8988T (cell line): ENCODE measurements at regions not wholly inside any gene's neighbourhood (a gene's known extent, or its start where the extent isn't known, plus 50 kb on each side); places are given as distances from the start of the nearest gene placed in this dataset.

ENCODE experiments used
- DNase-seq: peaks from one replicate; pipeline ENCODE4 v3.0.0; 2011

GRCh38 chr10:71025535-71025934, 137.2 kb upstream of the PCBD1 start:
- no peak for DNase-seq

GRCh38 chr10:71028066-71028465, 139.7 kb upstream of the PCBD1 start:
- peak; percentile 1 for DNase-seq

DNA sequence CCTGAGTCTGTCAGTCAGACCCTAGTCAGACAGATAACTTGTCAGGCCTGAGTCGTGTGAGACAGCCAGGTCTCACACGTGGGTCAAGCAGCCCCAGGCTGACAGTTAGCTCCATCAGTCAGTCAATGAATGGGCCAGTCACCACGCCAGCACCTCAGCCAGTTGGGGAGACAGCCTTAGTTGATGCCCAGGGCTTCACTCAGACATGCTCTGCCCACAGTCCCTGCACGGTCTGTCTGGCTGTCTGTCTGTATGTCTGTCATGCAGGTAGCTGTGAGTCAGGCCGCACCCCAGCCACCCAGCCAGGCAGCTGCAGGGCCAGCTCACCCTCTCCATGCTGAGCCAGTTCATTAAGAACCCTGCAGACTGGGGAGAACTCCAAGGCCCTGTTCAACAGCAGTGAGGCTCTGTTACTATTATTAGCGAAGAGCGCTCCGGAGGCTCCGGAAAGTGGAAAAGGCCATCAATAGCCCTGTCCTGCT, 141.1 kb upstream of the PCBD1 start:
- no peak for DNase-seq

DNA sequence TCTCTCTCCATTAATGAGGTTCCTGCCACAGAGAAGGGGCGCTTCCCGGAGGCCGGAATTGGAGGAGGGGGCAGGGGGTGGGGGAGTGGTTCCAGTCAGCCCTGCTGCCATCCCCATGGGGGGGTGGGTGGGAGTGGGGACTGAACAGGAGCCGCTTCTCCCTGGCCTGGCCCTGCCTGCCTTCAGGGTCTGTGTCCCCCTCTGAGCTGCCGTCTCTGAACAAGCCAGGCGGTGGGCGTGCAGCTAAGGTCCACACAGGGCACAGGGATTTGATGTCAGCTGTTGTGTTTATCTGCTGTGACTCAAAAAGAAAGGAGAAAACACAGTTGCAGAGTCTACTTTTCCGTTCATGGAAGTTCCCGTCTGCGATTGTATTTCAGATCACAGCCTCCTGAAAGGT, 141.5 kb upstream of the PCBD1 start:
- no peak for DNase-seq

- DNase-seq, result no peak
Observed at GRCh38 chr10:71031026-71031425, 142.7 kb upstream of the PCBD1 start.

DNA sequence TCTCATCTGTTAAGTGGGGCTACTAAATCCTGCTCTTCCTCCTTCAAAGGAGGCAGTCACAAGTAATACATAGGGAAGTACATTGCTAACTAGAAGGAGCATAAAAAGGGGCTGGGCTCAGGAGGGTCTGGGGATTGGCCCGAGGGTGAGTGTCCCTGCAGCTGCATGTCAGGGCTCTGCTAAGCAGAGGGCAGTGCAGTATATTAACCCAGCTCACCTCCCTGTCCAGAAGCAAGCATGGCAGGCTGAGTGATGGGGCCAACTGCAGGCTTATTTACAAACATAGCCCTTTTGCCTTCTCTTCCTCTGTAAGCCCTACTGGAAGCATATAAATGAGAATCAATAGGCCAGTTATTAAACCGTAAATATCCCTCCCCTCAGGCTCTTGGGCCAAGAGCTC, 143.2 kb upstream of the PCBD1 start:
- DNase-seq, result no peak

DNA sequence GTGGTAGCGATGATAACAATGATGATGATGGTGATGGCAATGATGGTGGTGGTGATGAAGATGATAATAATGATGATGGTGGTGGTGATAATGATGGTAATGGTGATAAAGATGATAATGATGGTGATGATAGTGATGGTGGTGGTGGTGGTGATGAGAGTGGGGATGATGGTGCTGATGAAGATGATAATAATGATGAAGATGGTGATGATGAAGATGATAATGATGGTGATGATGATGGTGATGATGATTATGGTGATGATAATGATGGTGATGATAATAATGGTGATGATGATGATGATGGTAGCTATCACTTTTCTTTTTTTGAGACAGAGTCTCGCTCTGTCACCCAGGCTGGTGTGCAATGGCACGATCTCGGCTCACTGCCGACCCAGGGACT, 144.5 kb upstream of the PCBD1 start:
- DNase-seq, result no peak

DNA sequence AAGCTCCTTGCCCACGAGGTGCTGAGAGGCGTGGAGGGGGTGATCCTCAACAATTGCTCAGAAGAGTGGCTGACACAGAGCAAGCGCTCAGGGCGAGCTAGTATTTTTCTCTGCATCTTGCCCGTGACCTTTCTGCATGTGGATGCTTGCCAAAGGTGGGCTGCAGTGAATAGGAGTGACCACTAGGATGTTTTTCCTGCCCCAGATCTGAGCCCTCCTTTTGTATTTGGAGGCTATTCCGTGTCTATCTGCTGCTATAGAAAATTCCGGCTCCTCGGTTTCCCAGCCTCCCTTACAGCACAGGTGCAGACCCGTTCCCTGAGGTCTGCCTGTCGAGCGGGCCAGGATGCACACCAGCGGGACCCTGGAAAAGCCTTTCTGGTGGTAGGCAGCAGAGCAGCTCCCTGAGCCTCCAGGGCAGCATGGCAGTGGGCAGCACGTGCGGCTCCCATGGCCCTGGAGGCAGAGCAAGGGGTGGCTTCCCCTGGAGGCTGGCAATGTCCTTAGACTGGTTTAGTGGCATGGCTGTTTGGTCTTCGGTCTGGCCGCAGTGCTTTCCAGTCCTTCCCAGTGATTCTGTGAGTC, 145.1 kb upstream of the PCBD1 start:
- no peak for DNase-seq

GRCh38 chr10:71035511-71036296, 147.3 kb upstream of the PCBD1 start:
- no peak for DNase-seq

GRCh38 chr10:71036297-71036966, 148.1 kb upstream of the PCBD1 start:
- DNase-seq, result no peak

GRCh38 chr10:71038091-71038633, 149.8 kb upstream of the PCBD1 start:
- DNase-seq, result no peak

DNA sequence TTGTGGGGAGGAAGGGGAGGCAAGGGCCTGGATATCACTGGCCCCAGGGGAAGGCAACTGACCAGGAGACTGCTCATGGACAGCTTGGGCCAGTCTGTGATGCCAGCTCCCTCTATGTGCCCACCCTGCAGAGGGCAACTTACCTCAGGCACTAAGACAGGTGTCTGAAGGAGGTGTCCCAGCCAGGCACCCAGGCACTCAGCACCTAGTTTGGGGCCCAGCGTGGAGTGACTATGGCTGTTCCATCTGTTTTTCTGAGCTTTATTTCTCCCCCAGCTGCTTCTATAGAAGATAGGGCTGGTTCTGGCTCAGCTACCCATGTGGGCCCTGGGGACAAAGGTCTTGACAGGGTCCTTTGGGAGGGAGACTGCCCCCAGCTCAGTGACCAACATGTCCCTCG, 150.6 kb upstream of the PCBD1 start:
- no peak for DNase-seq

- no peak for DNase-seq
Observed at GRCh38 chr10:71039551-71039950, 151.2 kb upstream of the PCBD1 start.

- no peak for DNase-seq
Observed at GRCh38 chr10:71040343-71040742, 152.0 kb upstream of the PCBD1 start.

DNA sequence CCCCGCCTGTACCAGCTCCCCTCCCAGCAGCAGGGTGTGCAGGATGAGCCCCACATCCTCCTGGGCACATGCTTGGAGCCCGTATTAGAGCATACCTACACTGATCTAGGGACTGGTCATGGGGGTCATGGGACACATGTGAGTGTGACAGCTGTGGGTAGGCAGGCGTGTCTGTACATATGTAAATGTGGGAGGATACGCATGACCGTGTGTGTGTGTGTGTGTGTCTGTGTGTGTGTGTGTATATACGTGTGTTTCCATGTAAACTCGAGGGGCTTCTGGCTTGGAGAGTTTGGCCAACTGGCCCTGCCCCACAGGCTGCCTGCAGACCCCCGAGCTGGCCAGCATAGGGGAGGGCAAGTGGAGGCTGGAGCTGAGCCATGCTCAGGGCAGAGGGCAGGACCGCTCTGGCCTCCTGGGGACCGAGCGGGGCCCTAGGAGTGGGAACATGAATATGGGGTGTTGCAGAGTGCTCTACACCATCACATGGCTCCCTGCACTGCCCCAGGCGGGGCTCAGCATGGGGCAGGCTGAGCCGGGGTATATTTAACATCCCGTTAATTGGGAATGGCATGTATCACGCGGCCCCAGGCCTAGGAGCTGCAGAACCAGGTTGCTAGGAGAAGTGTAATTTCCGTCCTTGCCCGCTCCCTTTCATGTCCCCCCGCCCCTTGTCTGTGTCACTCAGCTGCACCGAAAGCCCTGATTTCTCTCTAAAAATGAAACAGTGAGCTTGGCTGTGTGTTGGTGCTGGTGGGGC, 152.7 kb upstream of the PCBD1 start:
- DNase-seq, result no peak

- DNase-seq, result no peak
Observed at GRCh38 chr10:71042216-71042615, 153.9 kb upstream of the PCBD1 start.

DNA sequence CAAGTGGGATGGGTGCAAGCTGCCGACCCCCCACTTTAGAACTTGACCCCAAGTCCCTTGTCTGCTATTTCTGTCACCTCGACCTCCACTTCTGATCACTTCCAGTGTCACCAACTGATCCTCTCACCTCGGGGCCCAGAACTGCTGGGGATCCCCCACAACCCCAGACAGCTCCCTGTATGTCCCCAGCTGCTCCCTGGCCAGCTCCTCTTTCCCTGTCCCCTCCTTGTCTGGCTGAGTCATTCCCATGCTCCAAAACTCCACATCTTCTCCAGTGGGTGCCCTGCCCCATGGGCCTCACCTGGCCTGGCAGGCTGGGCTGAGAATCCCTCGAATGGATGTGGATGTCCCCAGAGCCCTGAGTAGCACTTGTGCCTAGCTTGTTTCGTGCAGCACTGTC, 154.3 kb upstream of the PCBD1 start:
- no peak for DNase-seq

- no peak for DNase-seq
Observed at GRCh38 chr10:71043858-71044257, 155.5 kb upstream of the PCBD1 start.

- no peak for DNase-seq
Observed at GRCh38 chr10:71044720-71045119, 156.4 kb upstream of the PCBD1 start.

DNA sequence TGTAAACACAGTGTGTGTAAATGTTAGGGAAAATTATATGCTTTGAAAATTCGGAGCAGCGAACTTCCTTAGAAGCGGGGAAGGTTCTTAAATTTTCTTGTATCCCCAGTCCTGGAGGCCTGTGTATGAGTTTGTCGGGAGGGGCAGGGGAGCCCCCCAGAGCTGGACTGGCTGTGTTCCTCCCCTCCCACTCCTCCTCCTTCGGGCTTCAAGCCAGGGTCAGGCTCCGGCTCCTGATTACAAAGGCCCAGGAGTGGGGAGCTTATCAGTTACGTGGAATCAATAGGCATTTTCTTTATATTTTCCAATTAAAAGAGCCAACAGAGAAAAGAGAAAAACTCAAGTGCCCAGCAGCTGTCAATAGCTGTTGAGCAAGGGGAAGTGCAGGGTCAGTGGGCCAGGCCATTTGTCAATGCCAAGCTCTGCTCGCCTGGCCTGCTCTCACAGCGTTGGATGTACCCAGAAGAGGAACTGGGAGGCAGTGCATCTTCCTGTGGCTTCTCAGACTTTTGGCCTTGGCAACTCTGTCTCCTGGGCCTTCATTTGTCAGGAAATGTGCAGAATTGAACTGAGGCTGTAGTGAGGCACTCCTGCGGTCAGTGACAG, 156.9 kb upstream of the PCBD1 start:
- DNase-seq, result no peak

GRCh38 chr10:71045936-71046335, 157.6 kb upstream of the PCBD1 start:
- no peak for DNase-seq

DNA sequence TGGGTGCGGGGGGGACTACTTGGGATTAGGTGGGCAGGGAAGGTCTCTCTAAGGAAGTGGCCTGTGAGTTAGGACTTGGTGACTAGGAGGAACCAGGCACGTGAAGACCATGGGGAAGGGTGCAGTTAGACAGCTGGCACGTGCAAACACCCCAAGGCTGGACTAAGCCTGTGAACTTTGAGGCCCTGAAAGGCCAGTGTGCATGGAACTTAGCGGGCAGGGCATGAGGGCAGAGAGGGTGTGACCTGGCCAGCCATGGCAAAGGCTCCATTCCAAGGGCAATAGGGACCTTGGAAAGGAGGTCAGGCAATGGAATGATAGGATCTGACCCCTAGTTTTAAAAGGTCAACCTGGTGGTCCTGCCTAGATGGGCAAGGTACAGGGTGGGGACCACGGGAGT, 158.4 kb upstream of the PCBD1 start:
- no peak for DNase-seq
